ENCODE measurements at regions not wholly inside any gene's neighbourhood (a gene's known extent, or its start where the extent isn't known, plus 50 kb on each side); places are given as distances from the start of the nearest gene placed in this dataset.

DNA sequence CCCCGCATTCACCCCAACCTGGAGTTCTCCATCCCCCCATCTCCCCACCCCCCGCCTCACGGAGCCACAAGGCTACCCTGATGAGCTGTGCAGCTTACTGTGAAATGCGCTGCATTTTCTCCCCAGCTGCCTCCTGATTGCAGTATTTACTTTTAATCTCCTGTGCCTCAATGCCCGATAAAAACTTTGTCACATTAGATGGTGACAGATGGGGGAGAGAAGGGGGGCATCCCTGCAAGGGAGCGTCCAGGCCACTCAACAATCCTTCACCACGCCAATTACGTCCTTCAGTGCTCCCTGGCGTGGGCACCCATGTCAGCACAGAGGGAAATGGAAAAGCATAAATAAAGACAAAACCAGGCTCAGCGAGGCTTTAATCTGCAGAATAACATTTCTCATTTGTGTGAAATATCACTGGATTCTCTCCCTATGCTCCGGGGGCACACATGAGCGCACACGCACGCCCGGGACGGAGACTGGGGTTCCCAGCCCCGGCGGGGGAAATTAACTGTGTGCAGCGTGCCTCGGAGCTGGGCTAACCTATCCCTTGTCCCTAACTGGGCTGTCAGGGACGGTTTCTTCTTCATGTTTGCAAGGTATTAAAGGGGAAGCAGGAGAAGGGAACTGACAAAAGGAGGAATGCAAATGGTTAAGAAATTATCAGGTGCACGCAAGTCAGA is 186.7 kb upstream of the VASH1 start:
- no peaks in the 10 kb centered on the region for H4K20me1 ChIP-seq (ENCODE audit: insufficient read depth, low read length)
- BruUV-seq (replicated peaks), result no TSS peak
- TF ChIP-seq, protein P1, sequence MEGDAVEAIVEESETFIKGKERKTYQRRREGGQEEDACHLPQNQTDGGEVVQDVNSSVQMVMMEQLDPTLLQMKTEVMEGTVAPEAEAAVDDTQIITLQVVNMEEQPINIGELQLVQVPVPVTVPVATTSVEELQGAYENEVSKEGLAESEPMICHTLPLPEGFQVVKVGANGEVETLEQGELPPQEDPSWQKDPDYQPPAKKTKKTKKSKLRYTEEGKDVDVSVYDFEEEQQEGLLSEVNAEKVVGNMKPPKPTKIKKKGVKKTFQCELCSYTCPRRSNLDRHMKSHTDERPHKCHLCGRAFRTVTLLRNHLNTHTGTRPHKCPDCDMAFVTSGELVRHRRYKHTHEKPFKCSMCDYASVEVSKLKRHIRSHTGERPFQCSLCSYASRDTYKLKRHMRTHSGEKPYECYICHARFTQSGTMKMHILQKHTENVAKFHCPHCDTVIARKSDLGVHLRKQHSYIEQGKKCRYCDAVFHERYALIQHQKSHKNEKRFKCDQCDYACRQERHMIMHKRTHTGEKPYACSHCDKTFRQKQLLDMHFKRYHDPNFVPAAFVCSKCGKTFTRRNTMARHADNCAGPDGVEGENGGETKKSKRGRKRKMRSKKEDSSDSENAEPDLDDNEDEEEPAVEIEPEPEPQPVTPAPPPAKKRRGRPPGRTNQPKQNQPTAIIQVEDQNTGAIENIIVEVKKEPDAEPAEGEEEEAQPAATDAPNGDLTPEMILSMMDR (conservative IDR thresholded peaks at IDR 0.05; ENCODE audit: low read length), result no peak
- no peak for TF ChIP-seq EZH2phosphoT487 (IDR thresholded peaks at IDR 0.05; ENCODE audit: borderline replicate concordance, low read depth, low read length)
- intact Hi-C loops (cut with micrococcal nuclease; ENCODE audit: unreplicated experiment), result no loop called here
- H3K4me2 ChIP-seq (ENCODE audit: low read length), result no peak overlapping the region
- CTCF ChIA-PET (ENCODE audit: unreplicated experiment), result no interaction called here
- H3K36me3 ChIP-seq (ENCODE audit: insufficient read depth, low read length), result no peaks in the 10 kb centered on the region
- H3K27ac ChIP-seq (ENCODE audit: low read depth, low read length, poor library complexity, severe bottlenecking), result no peak overlapping the region
- DNase-seq (ENCODE audit: low spot score), result no peak
- H3K79me2 ChIP-seq (ENCODE audit: insufficient read depth, low read depth, low read length), result no peaks in the 10 kb centered on the region
- H3K9me2 ChIP-seq (ENCODE audit: insufficient read depth, low read length), result no peaks in the 10 kb centered on the region
- POLR2A ChIA-PET, result no interaction called here
- H2AFZ ChIP-seq (ENCODE audit: low read length), result no peak overlapping the region
- H3K9me3 ChIP-seq (ENCODE audit: low read length), result no peaks in the 10 kb centered on the region
- H3K4me3 ChIP-seq (ENCODE audit: low read depth, low read length, poor library complexity, severe bottlenecking), result no peak overlapping the region
- H3K4me1 ChIP-seq (ENCODE audit: insufficient read depth, low read length, poor library complexity, severe bottlenecking), result no peaks in the 10 kb centered on the region

DNA sequence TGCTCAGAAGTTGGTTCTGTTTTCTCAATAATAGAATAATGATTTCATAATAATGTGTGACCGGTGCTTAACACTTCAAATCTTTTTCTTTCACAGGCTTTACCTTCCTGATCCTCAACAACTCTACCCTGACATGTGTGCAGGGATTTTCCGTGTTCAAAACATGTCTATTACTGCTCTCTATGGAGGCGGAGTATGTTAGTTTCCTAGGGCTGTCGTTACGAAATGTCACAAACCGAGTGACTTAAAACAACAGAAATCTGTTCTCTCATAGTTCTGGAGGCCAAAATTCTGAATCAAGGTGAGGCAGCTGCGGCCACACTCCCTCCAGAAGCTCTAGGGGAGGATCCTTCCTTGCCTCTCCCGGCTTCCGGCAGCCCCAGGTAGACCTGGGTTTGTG is 186.2 kb upstream of the VASH1 start:
- no peak for TF ChIP-seq EZH2phosphoT487 (IDR thresholded peaks at IDR 0.05; ENCODE audit: borderline replicate concordance, low read depth, low read length)
- TF ChIP-seq, protein P1 (conservative IDR thresholded peaks at IDR 0.05; ENCODE audit: low read length), result no peak
- Histone ChIP-seq H3K79me2 (ENCODE audit: insufficient read depth, low read depth, low read length) (no peaks in the 10 kb centered on the region), H4K20me1 (ENCODE audit: insufficient read depth, low read length) (no peaks in the 10 kb centered on the region), H2AFZ (ENCODE audit: low read length) (no peak overlapping the region), H3K9me2 (ENCODE audit: insufficient read depth, low read length) (no peaks in the 10 kb centered on the region), H3K4me3 (ENCODE audit: low read depth, low read length, poor library complexity, severe bottlenecking) (no peak overlapping the region), H3K9me3 (ENCODE audit: low read length) (no peaks in the 10 kb centered on the region), H3K4me2 (ENCODE audit: low read length) (no peak overlapping the region), H3K27ac (ENCODE audit: low read depth, low read length, poor library complexity, severe bottlenecking) (no peak overlapping the region), H3K36me3 (ENCODE audit: insufficient read depth, low read length) (no peaks in the 10 kb centered on the region), H3K4me1 (ENCODE audit: insufficient read depth, low read length, poor library complexity, severe bottlenecking) (no peaks in the 10 kb centered on the region)
- intact Hi-C loops (cut with micrococcal nuclease; ENCODE audit: unreplicated experiment), result no loop called here
- ChIA-PET POLR2A (no interaction called here), CTCF (ENCODE audit: unreplicated experiment) (no interaction called here)
- BruUV-seq (replicated peaks), result no TSS peak
- no peak for DNase-seq (ENCODE audit: low spot score)

DNA sequence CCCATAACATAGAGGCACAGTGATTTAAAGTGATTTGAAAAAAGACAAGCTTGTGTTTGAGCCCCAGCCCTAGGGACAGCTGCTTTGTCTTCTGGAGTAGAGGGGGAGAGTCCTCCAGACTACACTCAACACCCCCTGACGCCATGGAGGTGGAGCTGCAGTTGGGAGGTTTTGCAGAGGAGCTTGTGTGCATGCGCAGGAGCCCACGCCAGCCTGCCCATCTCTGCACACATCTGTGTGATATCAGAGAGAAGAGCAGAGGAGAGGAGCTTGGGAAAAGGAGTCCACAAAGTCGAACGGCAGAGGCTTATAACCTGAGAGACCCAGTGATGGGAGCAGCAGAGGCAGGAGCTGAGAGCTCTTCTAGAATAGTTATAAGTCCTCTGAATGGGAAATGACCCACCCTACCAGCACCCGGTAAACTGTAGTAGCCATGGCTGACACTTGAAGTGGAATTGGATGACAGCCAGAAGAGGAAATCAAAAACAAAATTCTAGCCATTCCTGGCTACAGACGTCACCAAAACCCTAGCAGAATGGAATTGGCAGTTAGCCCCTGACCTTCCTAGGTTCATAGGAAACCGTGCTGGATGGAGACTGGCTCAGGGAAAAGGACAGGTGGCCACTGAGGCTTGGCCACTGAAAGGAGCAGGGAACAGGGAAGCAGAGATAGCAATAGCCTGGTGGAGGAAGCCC is 185.1 kb upstream of the VASH1 start:
- intact Hi-C loops (cut with micrococcal nuclease; ENCODE audit: unreplicated experiment), result no loop called here
- ChIA-PET POLR2A (no interaction called here), CTCF (ENCODE audit: unreplicated experiment) (no interaction called here)
- no peak overlapping the region for H3K4me2 ChIP-seq (ENCODE audit: low read length)
- no peak for DNase-seq (ENCODE audit: low spot score)
- H3K27ac ChIP-seq (ENCODE audit: low read depth, low read length, poor library complexity, severe bottlenecking), result no peak overlapping the region
- no peaks in the 10 kb centered on the region for H3K9me3 ChIP-seq (ENCODE audit: low read length)
- no peaks in the 10 kb centered on the region for H3K79me2 ChIP-seq (ENCODE audit: insufficient read depth, low read depth, low read length)
- H3K9me2 ChIP-seq (ENCODE audit: insufficient read depth, low read length), result no peaks in the 10 kb centered on the region
- BruUV-seq (replicated peaks), result no TSS peak
- H3K4me3 ChIP-seq (ENCODE audit: low read depth, low read length, poor library complexity, severe bottlenecking), result no peak overlapping the region
- H3K4me1 ChIP-seq (ENCODE audit: insufficient read depth, low read length, poor library complexity, severe bottlenecking), result no peaks in the 10 kb centered on the region
- no peak overlapping the region for H2AFZ ChIP-seq (ENCODE audit: low read length)
- H3K36me3 ChIP-seq (ENCODE audit: insufficient read depth, low read length), result no peaks in the 10 kb centered on the region
- no peaks in the 10 kb centered on the region for H4K20me1 ChIP-seq (ENCODE audit: insufficient read depth, low read length)
- TF ChIP-seq, protein P1 (conservative IDR thresholded peaks at IDR 0.05; ENCODE audit: low read length), result no peak
- no peak for TF ChIP-seq EZH2phosphoT487 (IDR thresholded peaks at IDR 0.05; ENCODE audit: borderline replicate concordance, low read depth, low read length)

Data from OCI-LY7 (cell line).